HFFc6 (cell line): ENCODE measurements at regions not wholly inside any gene's neighbourhood (a gene's known extent, or its start where the extent isn't known, plus 50 kb on each side); places are given as distances from the start of the nearest gene placed in this dataset.

Source experiments
- DNase-seq: peaks from one replicate; pipeline ENCODE4 v3.0.0-alpha.2; 2018
- H3K27ac Mint-ChIP-seq: 2 replicates; pipeline ENCODE4 v1.8.0; 2020; ENCODE audit warnings: mild to moderate bottlenecking, mixed read lengths
- H3K27me3 Mint-ChIP-seq: 2 replicates; pipeline ENCODE4 v1.8.0; 2021; ENCODE audit warnings: mild to moderate bottlenecking, moderate library complexity, mixed read lengths; ENCODE audit not compliant: insufficient read depth
- H3K36me3 Mint-ChIP-seq: 2 replicates; pipeline ENCODE4 v1.8.0; 2021; ENCODE audit warnings: low read depth, mixed read lengths
- H3K4me1 Mint-ChIP-seq: 2 replicates; pipeline ENCODE4 v1.8.0; 2020; ENCODE audit warnings: low read depth, mixed read lengths
- H3K4me3 Mint-ChIP-seq: 2 replicates; pipeline ENCODE4 v1.8.0; 2020; ENCODE audit warnings: mild to moderate bottlenecking, moderate library complexity, mixed read lengths
- H3K9me3 Mint-ChIP-seq: 2 replicates; pipeline ENCODE4 v1.8.0; 2020; ENCODE audit warnings: mild to moderate bottlenecking, mixed read lengths
- CTCF ChIP-seq: fragments of 200-600 bp; sonication (generic); IDR thresholded peaks from 2 replicates; pipeline ENCODE4 v1.5.0; 2021; ENCODE audit warnings: antibody characterized with exemption, mild to moderate bottlenecking

GRCh38 chrX:109943740-109944092 lies 59.2 kb upstream of the TMEM164 start:
- no peaks in the 10 kb centered on the region for H3K9me3 Mint-ChIP-seq
- peaks cover 5% of the 10 kb centered on the region; the same call in 1 of the 2 replicates for H3K4me1 Mint-ChIP-seq
- H3K36me3 Mint-ChIP-seq: no peaks in the 10 kb centered on the region
- DNase-seq: no peak
- no peak overlapping the region for H3K27ac Mint-ChIP-seq
- no peak for TF ChIP-seq CTCF
- H3K27me3 Mint-ChIP-seq: peaks cover 4% of the 10 kb centered on the region; the same call in 1 of the 2 replicates
- H3K4me3 Mint-ChIP-seq: no peak overlapping the region

DNA sequence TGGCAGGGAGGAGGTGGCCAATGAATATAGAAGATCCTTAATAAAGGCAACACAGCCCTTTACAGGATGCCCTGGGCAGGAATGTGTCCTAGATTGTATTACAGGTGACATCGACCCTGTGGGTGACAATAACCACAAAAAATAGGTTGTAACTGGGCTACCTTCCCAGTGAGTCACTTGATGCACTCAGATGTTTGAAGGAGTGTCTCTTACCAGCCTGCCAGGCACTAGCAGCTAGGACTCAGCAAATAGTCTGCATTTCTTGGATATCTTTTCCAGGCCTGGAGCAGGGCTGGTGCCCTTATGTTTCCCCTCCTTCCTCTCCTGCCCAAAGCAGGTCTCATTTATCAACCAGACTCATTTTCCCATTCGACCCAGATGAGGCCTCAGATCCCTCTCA lies 50.9 kb upstream of the TMEM164 start:
- peaks cover 27% of the 10 kb centered on the region for H3K4me1 Mint-ChIP-seq
- no peaks in the 10 kb centered on the region for H3K36me3 Mint-ChIP-seq
- TF ChIP-seq CTCF: no peak
- H3K9me3 Mint-ChIP-seq: no peaks in the 10 kb centered on the region
- H3K4me3 Mint-ChIP-seq: no peak overlapping the region
- H3K27me3 Mint-ChIP-seq: no peaks in the 10 kb centered on the region; the same call in 1 of the 2 replicates
- H3K27ac Mint-ChIP-seq: no peak overlapping the region
- no peak for DNase-seq

DNA sequence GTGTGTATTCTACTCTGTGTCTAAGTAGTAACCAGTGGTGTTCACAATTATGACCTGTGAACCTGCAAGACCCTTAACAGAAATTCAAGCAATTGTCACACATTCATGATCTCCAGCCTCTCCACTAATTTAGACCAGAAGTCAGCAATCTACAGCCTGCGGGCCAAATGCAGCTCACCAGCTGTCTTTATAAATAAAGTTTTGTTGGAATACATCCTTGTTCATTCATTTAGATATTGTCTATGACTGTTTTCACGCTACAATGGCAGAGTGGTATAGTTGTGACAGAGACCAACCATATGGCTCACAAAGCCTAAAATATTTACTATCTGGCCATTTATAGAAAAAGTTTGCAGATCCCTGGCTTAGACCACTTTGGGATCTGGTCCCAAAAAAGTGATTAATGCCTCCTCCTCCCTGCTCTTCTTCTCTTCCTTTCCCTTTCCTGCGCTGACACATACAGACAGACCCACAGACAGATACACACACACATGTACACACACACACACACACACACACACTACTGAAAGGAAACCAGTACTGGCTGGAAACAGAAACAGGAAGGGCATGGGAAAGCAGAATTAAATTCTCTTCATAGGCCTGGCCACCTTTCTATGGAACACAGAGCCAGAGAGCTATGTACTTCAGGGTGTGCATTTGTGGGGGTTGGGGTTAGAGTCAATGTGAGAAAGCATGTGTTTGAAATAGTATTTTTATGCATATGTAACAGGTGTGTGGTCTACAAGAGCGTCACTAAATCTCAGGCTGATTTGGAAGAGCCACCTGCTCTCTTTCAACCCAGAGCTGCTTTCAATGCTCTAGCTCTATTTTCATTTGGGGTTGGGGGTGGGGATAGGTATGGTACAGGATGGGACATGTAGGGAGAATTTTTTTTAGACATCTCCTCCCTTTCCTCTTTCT lies 49.7 kb upstream of the TMEM164 start:
- no peaks in the 10 kb centered on the region for H3K36me3 Mint-ChIP-seq
- H3K27ac Mint-ChIP-seq: peak overlapping the region; percentile 1; the same call in 1 of the 2 replicates
- no peak for TF ChIP-seq CTCF
- H3K4me3 Mint-ChIP-seq: no peak overlapping the region; the same call in 1 of the 2 replicates
- no peak for DNase-seq
- peaks cover 27% of the 10 kb centered on the region for H3K4me1 Mint-ChIP-seq
- H3K9me3 Mint-ChIP-seq: no peaks in the 10 kb centered on the region
- H3K27me3 Mint-ChIP-seq: no peaks in the 10 kb centered on the region; the same call in 1 of the 2 replicates
